HFF-Myc (cell line): ENCODE measurements at regions not wholly inside any gene's neighbourhood (a gene's known extent, or its start where the extent isn't known, plus 50 kb on each side); places are given as distances from the start of the nearest gene placed in this dataset.

Source experiments
- DNase-seq: peaks from one replicate; pipeline ENCODE4 v3.0.0-alpha.2; 2011; ENCODE audit warnings: low read depth; ENCODE audit errors: extremely low read depth
- H3K4me3 ChIP-seq: replicated peaks from 2 replicates; pipeline ENCODE4 v1.5.1; 2011; ENCODE audit warnings: low read depth, mild to moderate bottlenecking, control low read depth, low read length
- CTCF ChIP-seq: IDR thresholded peaks from 2 replicates; pipeline ENCODE4 v1.5.1; 2012; ENCODE audit warnings: mild to moderate bottlenecking, low read depth, low read length, control low read depth; ENCODE audit errors: missing control alignments

- no peak for TF ChIP-seq CTCF
- no peak for DNase-seq
- H3K4me3 ChIP-seq = no peak overlapping the region
Measured at GRCh38 chr9:118569148-118569547, 800.1 kb downstream of the BRINP1 start.

GRCh38 chr9:118570066-118570465, 799.2 kb downstream of the BRINP1 start:
- DNase-seq = no peak
- TF ChIP-seq CTCF = no peak
- no peak overlapping the region for H3K4me3 ChIP-seq

- DNase-seq = no peak
Measured at GRCh38 chr9:118575341-118576070, 793.7 kb downstream of the BRINP1 start.

GRCh38 chr9:118577121-118577520, 792.1 kb downstream of the BRINP1 start:
- no peak for DNase-seq
- no peak for TF ChIP-seq CTCF
- H3K4me3 ChIP-seq = no peak overlapping the region

More at GRCh38 chr9:118575341-118576070, 793.7 kb downstream of the BRINP1 start:
- no peak overlapping the region for H3K4me3 ChIP-seq
- no peak for TF ChIP-seq CTCF

- no peak for TF ChIP-seq CTCF
- DNase-seq = no peak
- H3K4me3 ChIP-seq = no peak overlapping the region
Measured at GRCh38 chr9:118578467-118578866, 790.8 kb downstream of the BRINP1 start.

- no peak for DNase-seq
- no peak for TF ChIP-seq CTCF
- H3K4me3 ChIP-seq = no peak overlapping the region
Measured at GRCh38 chr9:118583414-118583813, 785.8 kb downstream of the BRINP1 start.

- TF ChIP-seq CTCF = no peak
- no peak for DNase-seq
- no peak overlapping the region for H3K4me3 ChIP-seq
Measured at GRCh38 chr9:118586978-118587377, 782.3 kb downstream of the BRINP1 start.
